GM06990 (cell line): ENCODE measurements at regions not wholly inside any gene's neighbourhood (a gene's known extent, or its start where the extent isn't known, plus 50 kb on each side); places are given as distances from the start of the nearest gene placed in this dataset.

Experiments
- DNase-seq: peaks from one replicate; pipeline ENCODE4 v3.0.0-alpha.2; 2011; ENCODE audit not compliant: insufficient read length; ENCODE audit errors: extremely low read depth
- H3K27me3 ChIP-seq: replicated peaks from 2 replicates; pipeline ENCODE4 v1.6.0; 2011; ENCODE audit warnings: low read length; ENCODE audit not compliant: control insufficient read depth, insufficient read depth
- H3K36me3 ChIP-seq: 2 replicates; pipeline ENCODE4 v1.5.1; 2011; ENCODE audit warnings: low read length; ENCODE audit not compliant: control insufficient read depth, insufficient read depth
- H3K4me3 ChIP-seq: replicated peaks from 2 replicates; pipeline ENCODE4 v1.5.1; 2011; ENCODE audit warnings: low read depth, mild to moderate bottlenecking, control low read depth, low read length
- TF ChIP-seq, protein P1 (sequence below): IDR thresholded peaks from 2 replicates; pipeline ENCODE4 v1.5.1; 2011; ENCODE audit warnings: low read length, control low read depth, mild to moderate bottlenecking, inconsistent platforms; ENCODE audit not compliant: insufficient read depth, poor library complexity, severe bottlenecking

DNA sequence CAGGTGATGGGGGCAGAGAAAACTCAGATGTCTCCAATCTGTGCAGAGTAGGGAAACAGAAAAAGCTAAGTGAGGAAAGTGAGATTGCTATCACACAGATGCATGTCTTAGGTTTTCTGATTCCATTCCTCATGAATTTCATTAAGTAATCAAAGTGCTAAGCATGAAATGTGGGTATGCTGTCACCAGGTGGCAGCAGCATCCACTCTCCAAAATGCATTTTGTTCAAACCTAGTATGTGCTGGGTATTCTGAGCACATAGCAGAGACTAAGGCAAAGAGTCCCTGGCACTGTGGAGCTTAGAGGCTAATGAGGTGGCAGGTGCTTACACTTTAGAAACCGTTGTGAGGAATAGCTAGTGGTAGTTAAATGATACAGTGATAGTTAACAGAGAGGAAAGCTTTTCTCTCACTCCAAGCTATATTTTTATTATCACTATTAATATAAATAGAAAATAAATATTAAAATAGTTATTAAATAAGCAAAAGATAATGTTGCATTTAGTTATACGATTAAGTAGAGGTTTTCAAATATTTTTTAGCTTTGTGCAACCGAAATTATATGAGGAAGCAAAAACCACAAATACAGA is 179.5 kb downstream of the CDH26 start:
- no peaks in the 10 kb centered on the region for H3K27me3 ChIP-seq
- DNase-seq, result peak; percentile 13
- H3K36me3 ChIP-seq, result no peaks in the 10 kb centered on the region
- TF ChIP-seq, protein P1, sequence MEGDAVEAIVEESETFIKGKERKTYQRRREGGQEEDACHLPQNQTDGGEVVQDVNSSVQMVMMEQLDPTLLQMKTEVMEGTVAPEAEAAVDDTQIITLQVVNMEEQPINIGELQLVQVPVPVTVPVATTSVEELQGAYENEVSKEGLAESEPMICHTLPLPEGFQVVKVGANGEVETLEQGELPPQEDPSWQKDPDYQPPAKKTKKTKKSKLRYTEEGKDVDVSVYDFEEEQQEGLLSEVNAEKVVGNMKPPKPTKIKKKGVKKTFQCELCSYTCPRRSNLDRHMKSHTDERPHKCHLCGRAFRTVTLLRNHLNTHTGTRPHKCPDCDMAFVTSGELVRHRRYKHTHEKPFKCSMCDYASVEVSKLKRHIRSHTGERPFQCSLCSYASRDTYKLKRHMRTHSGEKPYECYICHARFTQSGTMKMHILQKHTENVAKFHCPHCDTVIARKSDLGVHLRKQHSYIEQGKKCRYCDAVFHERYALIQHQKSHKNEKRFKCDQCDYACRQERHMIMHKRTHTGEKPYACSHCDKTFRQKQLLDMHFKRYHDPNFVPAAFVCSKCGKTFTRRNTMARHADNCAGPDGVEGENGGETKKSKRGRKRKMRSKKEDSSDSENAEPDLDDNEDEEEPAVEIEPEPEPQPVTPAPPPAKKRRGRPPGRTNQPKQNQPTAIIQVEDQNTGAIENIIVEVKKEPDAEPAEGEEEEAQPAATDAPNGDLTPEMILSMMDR, result peak; percentile 41
- H3K4me3 ChIP-seq, result no peak overlapping the region

DNA sequence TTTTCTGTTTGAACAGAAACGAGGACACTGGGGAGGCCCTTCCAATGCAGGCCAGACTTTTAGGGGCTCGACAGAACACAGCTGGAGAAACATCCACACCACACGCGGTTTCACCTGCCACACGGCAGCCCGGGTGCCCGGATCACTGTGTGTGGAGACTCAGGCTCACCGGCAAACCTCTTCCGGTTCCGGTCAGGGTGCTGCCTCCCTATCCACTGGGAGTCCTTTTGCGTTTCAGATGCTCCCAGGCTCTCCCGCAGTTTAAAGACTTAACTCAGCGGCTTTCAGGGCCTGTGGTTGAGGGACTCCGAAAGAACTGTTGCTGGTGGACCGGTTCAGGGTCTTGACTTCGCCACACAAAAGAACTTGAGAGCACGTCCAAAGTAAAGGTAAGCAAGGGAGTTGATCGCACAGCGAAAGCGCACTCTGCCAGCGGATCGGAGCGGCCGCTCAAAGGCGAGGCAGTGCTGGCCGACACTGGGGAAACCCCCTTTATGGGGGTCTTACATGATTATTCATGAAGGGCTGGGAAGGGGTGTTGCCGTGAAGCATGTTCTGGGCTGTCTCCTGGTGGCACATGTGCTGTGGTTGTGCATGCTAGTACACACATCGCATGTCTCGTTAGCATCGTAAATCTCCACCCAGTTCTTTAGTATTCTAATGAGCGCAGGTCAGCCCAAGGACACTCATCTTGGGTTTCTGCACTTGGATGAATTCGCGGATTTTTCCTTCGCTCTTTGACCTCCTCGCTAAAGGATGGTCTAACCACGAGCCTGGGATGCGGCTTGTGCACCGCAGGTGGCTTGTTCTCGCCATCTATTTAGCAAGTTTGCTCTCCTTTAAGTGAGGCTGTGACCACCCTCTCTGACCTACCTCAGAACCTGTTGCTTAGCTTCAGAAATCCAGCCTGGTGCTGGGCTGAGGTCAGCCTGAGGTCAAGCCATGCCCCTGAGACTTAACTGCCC is 180.3 kb downstream of the CDH26 start:
- H3K4me3 ChIP-seq, result no peak overlapping the region
- H3K36me3 ChIP-seq, result no peaks in the 10 kb centered on the region
- DNase-seq, result peak; percentile 55
- TF ChIP-seq, protein P1, result no peak
- no peaks in the 10 kb centered on the region for H3K27me3 ChIP-seq

DNA sequence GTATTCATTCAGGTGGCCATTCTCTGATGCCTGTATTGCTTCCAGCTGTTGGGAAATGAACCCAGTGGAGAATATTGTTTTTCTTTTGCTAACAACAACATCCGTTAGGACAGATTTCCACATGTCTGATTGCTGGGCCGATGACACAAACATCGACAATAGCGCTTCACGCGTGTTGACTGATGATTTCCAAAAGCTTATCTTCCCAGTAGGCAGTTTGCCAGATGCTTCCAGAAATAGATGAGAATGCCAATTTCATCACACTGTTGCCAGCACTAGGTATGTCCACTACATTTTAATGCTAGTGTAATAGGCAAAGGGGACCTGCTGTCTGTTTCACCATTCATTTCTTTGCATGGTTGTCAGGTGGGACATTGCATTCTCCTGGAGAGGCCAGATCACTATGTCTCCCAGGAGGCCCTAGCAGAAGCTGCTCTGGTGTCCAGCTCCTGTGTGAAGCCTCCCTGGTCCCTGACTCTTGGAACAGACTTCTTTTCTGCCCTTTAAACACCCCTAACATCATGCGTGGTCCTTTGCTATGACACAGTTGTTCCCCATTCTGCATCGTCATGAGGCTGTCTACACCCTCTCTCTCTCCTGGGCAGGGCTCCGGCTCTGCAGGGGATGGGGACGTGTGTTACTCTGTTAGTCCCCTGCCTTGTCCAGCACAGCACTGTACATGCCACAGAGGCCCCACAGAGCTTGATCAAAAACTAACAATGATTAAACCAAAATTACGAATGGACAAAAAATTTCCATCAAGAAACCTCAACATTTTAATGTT is 181.6 kb downstream of the CDH26 start:
- no peak for DNase-seq
- no peaks in the 10 kb centered on the region for H3K27me3 ChIP-seq
- no peak overlapping the region for H3K4me3 ChIP-seq
- TF ChIP-seq, protein P1, result no peak
- no peaks in the 10 kb centered on the region for H3K36me3 ChIP-seq

DNA sequence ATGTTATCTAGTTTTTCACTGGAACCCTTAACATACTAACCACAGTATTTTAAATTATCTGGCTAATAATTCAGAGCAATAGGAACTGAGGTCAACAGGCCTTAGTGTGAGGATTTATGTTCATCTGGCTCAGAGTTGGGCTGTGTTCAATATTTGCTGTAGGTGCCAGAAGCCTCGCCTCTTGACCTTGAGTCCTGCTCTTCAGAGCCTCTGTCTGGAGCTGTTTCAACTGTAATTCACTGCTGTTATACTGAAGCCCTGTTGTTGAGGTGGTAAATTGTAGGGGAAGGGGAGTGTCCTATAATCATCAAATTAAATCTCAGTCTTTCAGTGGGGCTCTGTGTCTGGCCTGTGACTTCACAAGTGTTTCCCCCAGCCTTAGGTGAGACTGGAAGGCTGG is 184.4 kb downstream of the CDH26 start:
- no peak overlapping the region for H3K4me3 ChIP-seq
- H3K36me3 ChIP-seq, result no peaks in the 10 kb centered on the region
- TF ChIP-seq, protein P1, result no peak
- DNase-seq, result no peak
- no peaks in the 10 kb centered on the region for H3K27me3 ChIP-seq

DNA sequence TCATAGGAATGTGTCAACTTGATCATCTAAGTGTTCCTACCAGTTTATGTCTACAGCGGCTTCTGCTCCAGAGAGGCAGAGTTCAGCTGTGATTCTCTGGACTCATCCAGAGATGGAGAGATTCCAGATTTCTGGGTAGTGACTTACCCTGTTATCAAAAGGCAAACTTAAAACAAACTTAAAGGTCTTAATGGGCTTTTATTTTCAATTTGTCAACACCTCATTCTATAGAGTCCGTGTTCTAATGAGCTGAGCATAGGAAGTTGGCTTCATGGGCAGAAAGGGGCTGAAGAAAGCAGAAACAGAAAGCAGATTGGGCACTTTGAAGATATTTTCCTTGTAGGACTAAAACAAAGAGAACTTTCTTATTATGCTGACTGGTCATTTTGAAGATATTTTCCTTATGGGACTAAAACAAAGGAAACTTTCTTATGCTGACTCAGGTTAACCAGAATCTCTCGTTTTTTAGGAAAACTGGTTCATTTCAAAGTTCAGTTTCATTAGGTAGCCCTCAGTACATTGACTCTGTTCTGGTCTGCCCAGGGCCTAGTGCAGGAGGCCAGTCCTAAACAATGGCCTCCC is 185.1 kb downstream of the CDH26 start:
- TF ChIP-seq, protein P1, result no peak
- Histone ChIP-seq H3K4me3 (no peak overlapping the region), H3K27me3 (no peaks in the 10 kb centered on the region), H3K36me3 (no peaks in the 10 kb centered on the region)
- DNase-seq, result no peak
